ENCODE measurements at regions not wholly inside any gene's neighbourhood (a gene's known extent, or its start where the extent isn't known, plus 50 kb on each side); places are given as distances from the start of the nearest gene placed in this dataset.

DNA sequence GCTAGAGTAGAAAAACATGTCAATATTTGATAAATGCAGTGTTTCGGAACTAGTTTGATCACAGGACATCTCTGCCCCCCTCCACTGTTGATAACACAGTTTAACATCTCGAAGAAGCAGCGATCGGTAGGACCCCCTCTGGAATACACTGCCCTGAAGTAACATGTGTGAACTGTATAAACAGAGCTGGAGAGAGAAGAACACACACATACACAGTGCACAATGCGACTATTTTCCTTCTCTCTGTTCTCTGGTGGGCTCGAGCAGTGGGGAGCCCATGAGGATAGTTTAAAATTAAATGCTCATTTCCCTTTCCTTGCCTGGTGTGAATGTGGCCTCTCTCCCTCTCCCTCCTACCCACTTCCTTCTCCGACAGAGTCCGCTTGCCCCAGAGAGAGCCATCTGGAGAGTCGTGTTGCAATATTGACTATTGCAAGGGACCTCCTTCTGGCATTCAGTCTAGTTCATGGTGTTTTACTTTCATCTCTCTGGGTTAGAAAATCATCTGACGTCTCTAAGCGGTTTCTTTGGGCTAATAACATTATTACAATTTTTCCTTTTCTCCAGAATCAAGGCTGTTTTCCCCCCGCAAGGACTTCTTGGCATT lies 51.6 kb upstream of the BARX2 start:
- BruUV-seq (replicated peaks), result no TSS peak
- H3K36me3 ChIP-seq (replicated peaks in 1 of 2; ENCODE audit: control insufficient read depth in 1 of 2, insufficient read depth in 2 of 2, low read length in 2 of 2), result no peaks in the 10 kb centered on the region
- DNase-seq (ENCODE audit: low spot score) (peak; percentile 37), ATAC-seq (peak; percentile 58), FAIRE-seq (no peak)
- no peaks in the 10 kb centered on the region for H4K20me1 ChIP-seq (ENCODE audit: insufficient read depth, low read length)
- H2AFZ ChIP-seq (ENCODE audit: low read length), result no peak overlapping the region
- H3K9ac ChIP-seq (ENCODE audit: insufficient read depth, low read depth, low read length), result peak overlapping the region; percentile 41
- intact Hi-C loops (cut with micrococcal nuclease; ENCODE audit: unreplicated experiment), result loop anchor here (2.0 kb wide), 1 partner anchor 43 kb away; no protein-coding TSS in a partner anchor
- 2% methylated on average over 12 of the region's 12 CpGs for WGBS (ENCODE audit: low lambda C conversion rate)
- H3K79me2 ChIP-seq (ENCODE audit: insufficient read depth, low read length), result no peaks in the 10 kb centered on the region
- in situ Hi-C loops (cut with HindIII; ENCODE audit: extremely low pct_ligation_motif_present, low pct_unique_long_range_greater_than_20kb), result loop anchor here (5.0 to 10.0 kb wide), 2 partner anchors 37 to 439 kb away; no protein-coding TSS in a partner anchor
- peaks cover 65% of the 10 kb centered on the region for H3K4me1 ChIP-seq (ENCODE audit: insufficient read depth, low read length)
- CTCF ChIA-PET (ENCODE audit: low intra/inter-chr PET ratio, low total read pairs), result no interaction called here
- no peak overlapping the region for H3K27ac ChIP-seq (ENCODE audit: extremely low read length, insufficient read depth, low read length)
- POLR2A ChIA-PET, result no interaction called here
- peak overlapping the region; percentile 82 for H3K4me2 ChIP-seq (ENCODE audit: low read depth, low read length)
- H3K9me3 ChIP-seq (ENCODE audit: low read length), result no peaks in the 10 kb centered on the region
- H3K4me3 ChIP-seq (replicated peaks in 1 of 3; ENCODE audit: insufficient read depth in 1 of 3, low read depth in 2 of 3, low read length in 3 of 3), result peak overlapping the region; percentile 54 to 61 (median 55)
- no peaks in the 10 kb centered on the region; a peak in 1 of 5 replicates for H3K27me3 ChIP-seq (ENCODE audit: control insufficient read depth in 1 of 2, insufficient read depth in 2 of 2, low read length in 2 of 2)
- TF ChIP-seq ZNF354B (CRISPR knock-in tag; IDR thresholded peaks at IDR 0.05), result no peak
- TF ChIP-seq HDAC6 (IDR thresholded peaks at IDR 0.05; ENCODE audit: low read depth, low read length), result no peak
- TF ChIP-seq POLR2G (IDR thresholded peaks at IDR 0.05; ENCODE audit: low read depth, low read length), result peak; percentile 29; the same call in 1 of the 2 replicates
- TF ChIP-seq KDM5A (IDR thresholded peaks at IDR 0.05; ENCODE audit: borderline replicate concordance, low read length), result no peak
- no peak for TF ChIP-seq HMG20A (CRISPR knock-in tag; IDR thresholded peaks at IDR 0.05; ENCODE audit: borderline replicate concordance)
- TF ChIP-seq ATM (IDR thresholded peaks at IDR 0.05; ENCODE audit: borderline replicate concordance), result no peak
- no peak for TF ChIP-seq RBM39 (IDR thresholded peaks at IDR 0.05; ENCODE audit: low read depth, low read length, poor library complexity, severe bottlenecking)
- TF ChIP-seq ZNF501 (CRISPR knock-in tag; IDR thresholded peaks at IDR 0.05), result no peak
- TF ChIP-seq, protein P1, sequence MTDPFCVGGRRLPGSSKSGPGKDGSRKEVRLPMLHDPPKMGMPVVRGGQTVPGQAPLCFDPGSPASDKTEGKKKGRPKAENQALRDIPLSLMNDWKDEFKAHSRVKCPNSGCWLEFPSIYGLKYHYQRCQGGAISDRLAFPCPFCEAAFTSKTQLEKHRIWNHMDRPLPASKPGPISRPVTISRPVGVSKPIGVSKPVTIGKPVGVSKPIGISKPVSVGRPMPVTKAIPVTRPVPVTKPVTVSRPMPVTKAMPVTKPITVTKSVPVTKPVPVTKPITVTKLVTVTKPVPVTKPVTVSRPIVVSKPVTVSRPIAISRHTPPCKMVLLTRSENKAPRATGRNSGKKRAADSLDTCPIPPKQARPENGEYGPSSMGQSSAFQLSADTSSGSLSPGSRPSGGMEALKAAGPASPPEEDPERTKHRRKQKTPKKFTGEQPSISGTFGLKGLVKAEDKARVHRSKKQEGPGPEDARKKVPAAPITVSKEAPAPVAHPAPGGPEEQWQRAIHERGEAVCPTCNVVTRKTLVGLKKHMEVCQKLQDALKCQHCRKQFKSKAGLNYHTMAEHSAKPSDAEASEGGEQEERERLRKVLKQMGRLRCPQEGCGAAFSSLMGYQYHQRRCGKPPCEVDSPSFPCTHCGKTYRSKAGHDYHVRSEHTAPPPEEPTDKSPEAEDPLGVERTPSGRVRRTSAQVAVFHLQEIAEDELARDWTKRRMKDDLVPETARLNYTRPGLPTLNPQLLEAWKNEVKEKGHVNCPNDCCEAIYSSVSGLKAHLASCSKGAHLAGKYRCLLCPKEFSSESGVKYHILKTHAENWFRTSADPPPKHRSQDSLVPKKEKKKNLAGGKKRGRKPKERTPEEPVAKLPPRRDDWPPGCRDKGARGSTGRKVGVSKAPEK (CRISPR knock-in tag; IDR thresholded peaks at IDR 0.05; ENCODE audit: borderline replicate concordance), result no peak
- no peak for TF ChIP-seq KMT2B (CRISPR knock-in tag; IDR thresholded peaks at IDR 0.05)
- TF ChIP-seq RNF2 (conservative IDR thresholded peaks at IDR 0.05; ENCODE audit: low read depth), result no peak
- TF ChIP-seq ATRX (CRISPR knock-in tag; IDR thresholded peaks at IDR 0.05; ENCODE audit: borderline replicate concordance), result no peak
- no peak for TF ChIP-seq GFI1 (CRISPR knock-in tag; IDR thresholded peaks at IDR 0.05; ENCODE audit: borderline replicate concordance)
- TF ChIP-seq, protein P2, sequence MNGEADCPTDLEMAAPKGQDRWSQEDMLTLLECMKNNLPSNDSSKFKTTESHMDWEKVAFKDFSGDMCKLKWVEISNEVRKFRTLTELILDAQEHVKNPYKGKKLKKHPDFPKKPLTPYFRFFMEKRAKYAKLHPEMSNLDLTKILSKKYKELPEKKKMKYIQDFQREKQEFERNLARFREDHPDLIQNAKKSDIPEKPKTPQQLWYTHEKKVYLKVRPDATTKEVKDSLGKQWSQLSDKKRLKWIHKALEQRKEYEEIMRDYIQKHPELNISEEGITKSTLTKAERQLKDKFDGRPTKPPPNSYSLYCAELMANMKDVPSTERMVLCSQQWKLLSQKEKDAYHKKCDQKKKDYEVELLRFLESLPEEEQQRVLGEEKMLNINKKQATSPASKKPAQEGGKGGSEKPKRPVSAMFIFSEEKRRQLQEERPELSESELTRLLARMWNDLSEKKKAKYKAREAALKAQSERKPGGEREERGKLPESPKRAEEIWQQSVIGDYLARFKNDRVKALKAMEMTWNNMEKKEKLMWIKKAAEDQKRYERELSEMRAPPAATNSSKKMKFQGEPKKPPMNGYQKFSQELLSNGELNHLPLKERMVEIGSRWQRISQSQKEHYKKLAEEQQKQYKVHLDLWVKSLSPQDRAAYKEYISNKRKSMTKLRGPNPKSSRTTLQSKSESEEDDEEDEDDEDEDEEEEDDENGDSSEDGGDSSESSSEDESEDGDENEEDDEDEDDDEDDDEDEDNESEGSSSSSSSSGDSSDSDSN (CRISPR knock-in tag; IDR thresholded peaks at IDR 0.05), result no peak
- TF ChIP-seq THAP11 (CRISPR knock-in tag; IDR thresholded peaks at IDR 0.05), result no peak; the same call in 1 of the 2 replicates

Data from HepG2 (cell line).